ENCODE measurements at regions not wholly inside any gene's neighbourhood (a gene's known extent, or its start where the extent isn't known, plus 50 kb on each side); places are given as distances from the start of the nearest gene placed in this dataset.

- no peak for DNase-seq
- Histone ChIP-seq H3K27ac (no peak overlapping the region), H3K9me3 (ENCODE audit: severe bottlenecking) (no peaks in the 10 kb centered on the region), H3K36me3 (no peaks in the 10 kb centered on the region), H3K27me3 (ENCODE audit: insufficient read depth, low read depth, severe bottlenecking) (no peaks in the 10 kb centered on the region), H3K4me3 (ENCODE audit: low read depth, low read length) (no peak overlapping the region)
- TF ChIP-seq CTCF (IDR thresholded peaks at IDR 0.05; ENCODE audit: low read depth, low read length) = no peak
Observed at GRCh38 chr6:100153636-100154275, 159.7 kb upstream of the MCHR2 start.

GRCh38 chr6:100152201-100152600 lies 158.2 kb upstream of the MCHR2 start:
- Histone ChIP-seq H3K4me3 (ENCODE audit: low read depth, low read length) (no peak overlapping the region), H3K27ac (0 out of 2 replicates have a peak overlapping the region, but pooled peaks have one; percentile 19), H3K27me3 (ENCODE audit: insufficient read depth, low read depth, severe bottlenecking) (no peaks in the 10 kb centered on the region), H3K36me3 (no peaks in the 10 kb centered on the region), H3K9me3 (ENCODE audit: severe bottlenecking) (no peaks in the 10 kb centered on the region)
- no peak for TF ChIP-seq CTCF (IDR thresholded peaks at IDR 0.05; ENCODE audit: low read depth, low read length)
- DNase-seq = no peak

- no peaks in the 10 kb centered on the region for H3K9me3 ChIP-seq (ENCODE audit: severe bottlenecking)
- no peak overlapping the region for H3K4me3 ChIP-seq (ENCODE audit: low read depth, low read length)
- TF ChIP-seq CTCF (IDR thresholded peaks at IDR 0.05; ENCODE audit: low read depth, low read length) = no peak
- no peaks in the 10 kb centered on the region for H3K36me3 ChIP-seq
- no peaks in the 10 kb centered on the region for H3K27me3 ChIP-seq (ENCODE audit: insufficient read depth, low read depth, severe bottlenecking)
- DNase-seq = no peak
- H3K27ac ChIP-seq = no peak overlapping the region
Observed at GRCh38 chr6:100144991-100145390, 151.0 kb upstream of the MCHR2 start.

GRCh38 chr6:100138346-100139022 lies 144.5 kb upstream of the MCHR2 start:
- H3K9me3 ChIP-seq (ENCODE audit: severe bottlenecking) = no peaks in the 10 kb centered on the region
- H3K27me3 ChIP-seq (ENCODE audit: insufficient read depth, low read depth, severe bottlenecking) = no peaks in the 10 kb centered on the region
- DNase-seq = no peak
- no peaks in the 10 kb centered on the region for H3K36me3 ChIP-seq
- no peak for TF ChIP-seq CTCF (IDR thresholded peaks at IDR 0.05; ENCODE audit: low read depth, low read length)
- H3K27ac ChIP-seq = no peak overlapping the region
- H3K4me3 ChIP-seq (ENCODE audit: low read depth, low read length) = no peak overlapping the region

GRCh38 chr6:100137759-100138158 lies 143.7 kb upstream of the MCHR2 start:
- no peaks in the 10 kb centered on the region for H3K27me3 ChIP-seq (ENCODE audit: insufficient read depth, low read depth, severe bottlenecking)
- no peak overlapping the region for H3K4me3 ChIP-seq (ENCODE audit: low read depth, low read length)
- DNase-seq = no peak
- TF ChIP-seq CTCF (IDR thresholded peaks at IDR 0.05; ENCODE audit: low read depth, low read length) = no peak
- H3K9me3 ChIP-seq (ENCODE audit: severe bottlenecking) = no peaks in the 10 kb centered on the region
- no peaks in the 10 kb centered on the region for H3K36me3 ChIP-seq
- H3K27ac ChIP-seq = no peak overlapping the region
